ENCODE measurements at regions not wholly inside any gene's neighbourhood (a gene's known extent, or its start where the extent isn't known, plus 50 kb on each side); places are given as distances from the start of the nearest gene placed in this dataset.

DNA sequence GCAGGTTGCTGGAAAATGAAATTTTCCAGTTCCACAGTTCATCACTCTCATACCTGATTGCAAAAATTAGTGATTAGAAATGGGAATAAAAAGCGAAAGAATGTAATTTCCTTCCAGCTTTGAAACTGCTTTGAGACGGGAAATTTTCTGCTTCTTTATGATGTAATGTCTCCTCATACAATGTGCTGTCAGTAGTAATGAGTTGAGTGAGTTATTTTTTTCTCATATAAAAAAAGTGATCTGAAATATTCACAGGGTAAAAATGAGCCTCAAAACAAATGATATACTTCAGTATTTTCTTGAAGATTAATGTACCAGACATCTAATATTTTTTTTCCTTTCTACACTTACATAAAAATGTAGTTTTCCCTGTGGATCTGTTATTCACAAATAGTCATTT is 179.1 kb upstream of the FAT4 start:
- DNase-seq, result no peak

DNA sequence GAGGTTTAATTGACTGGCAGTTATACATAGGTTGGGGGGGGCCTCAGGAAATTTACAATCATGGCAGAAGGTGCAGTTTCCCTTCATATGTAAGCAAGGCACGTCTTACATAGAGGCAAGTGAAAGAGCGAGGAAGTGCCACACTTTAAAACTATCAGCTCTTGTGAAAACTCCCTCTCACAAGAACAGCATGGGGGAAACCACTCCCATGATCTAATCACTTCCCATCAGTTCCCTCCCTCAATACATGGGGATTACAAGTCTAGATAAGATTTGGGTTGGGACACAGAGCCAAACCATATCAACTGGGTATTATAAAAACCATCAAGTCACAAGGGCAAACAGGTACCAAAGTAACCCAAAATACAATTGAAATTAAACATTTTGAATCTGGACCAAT is 182.0 kb upstream of the FAT4 start:
- DNase-seq, result no peak

DNA sequence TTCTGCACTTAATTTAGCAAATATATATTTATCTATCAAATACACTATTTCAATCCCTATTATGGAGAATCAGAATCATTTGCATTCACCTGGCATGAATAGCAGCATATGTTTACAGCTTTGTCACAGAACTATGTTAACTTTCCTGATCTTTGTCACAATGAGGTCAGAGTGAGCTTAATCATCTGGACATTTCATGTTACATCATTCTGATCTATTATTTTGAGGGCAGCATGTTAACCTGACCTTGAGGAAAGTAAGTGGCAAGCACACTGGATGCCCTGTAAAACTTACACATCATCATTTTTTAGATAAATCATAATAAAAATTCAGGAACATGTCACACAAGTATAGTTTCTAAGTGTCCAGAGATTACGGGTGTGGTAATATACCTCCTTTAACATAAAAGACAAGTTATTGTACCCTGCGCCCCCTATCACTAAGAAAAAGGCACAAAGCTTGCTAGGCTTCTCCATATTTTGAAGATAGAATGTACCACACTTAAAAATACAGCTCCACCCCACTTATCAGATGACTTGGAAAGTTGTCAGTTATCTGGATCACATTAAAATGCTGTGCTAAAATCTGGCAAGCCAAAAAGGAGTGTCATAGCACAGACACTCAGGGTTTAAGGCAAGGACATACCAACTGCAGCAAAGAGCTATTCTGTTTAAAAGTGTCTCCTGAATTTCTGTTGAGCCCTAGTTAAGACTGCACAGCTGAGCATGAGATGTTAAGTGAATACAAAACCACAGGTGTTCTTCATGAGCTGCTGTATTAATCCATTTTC is 182.7 kb upstream of the FAT4 start:
- DNase-seq, result no peak

DNA sequence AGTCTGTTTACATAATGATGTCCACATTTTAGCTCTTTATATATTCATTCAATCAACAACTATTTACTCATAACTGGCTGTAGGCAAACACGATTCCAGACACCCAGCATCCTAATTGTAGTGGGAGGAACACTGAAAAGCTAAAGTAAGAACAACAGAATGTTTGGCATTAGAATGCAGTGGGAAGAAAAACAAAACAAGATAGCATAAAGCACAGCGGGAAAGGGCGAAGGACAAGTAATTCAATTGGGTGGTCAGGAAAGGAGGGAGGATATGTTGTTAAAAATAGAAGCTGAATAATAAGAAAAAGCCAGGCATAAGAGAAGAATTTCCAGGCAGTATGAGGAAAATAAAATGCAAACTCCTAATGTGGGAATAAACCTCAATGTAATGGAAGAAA is 189.5 kb upstream of the FAT4 start:
- no peak for DNase-seq

DNA sequence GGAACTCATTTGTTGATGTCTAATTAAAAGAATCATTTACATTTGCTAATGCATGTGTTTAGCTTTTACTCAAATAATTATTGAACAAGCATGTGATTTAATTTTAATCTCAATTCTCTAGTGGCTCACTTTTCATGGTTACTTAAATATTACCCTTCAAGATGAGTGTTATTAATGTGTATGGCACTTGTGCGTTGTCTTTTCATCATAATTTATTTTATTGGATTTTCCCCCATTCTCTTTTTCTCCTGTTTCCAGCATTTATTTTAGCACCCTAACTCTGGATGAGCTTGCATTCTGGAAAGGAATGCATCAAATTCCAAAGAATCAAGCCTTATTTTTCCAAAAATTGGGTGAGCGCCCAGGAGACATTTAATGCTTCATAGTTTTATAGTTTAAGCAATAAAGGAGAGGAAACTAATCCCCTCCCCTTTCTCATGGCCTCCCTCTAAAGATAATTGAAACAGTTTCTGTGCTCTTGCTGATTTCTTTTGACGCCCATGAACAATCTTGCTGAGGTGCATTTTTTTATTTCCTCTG is 191.1 kb upstream of the FAT4 start:
- no peak for DNase-seq

DNA sequence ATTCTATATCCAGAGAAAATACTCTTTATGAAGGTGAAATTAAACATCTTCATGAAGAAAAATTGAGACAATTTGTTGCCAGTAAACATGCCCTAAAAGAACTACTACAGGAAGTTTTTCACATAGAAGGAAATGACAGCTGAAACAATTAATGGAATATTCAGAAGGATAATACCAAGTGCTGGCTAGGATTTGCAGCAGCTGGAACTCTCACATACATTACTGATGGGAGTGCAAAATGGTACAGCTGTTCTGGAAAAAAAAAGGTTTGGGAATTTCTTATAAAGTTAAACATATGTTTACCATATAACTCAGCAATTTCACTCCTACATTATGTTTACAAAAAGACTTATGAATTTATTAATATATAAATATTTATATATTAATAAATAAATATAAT is 193.2 kb upstream of the FAT4 start:
- no peak for DNase-seq

DNA sequence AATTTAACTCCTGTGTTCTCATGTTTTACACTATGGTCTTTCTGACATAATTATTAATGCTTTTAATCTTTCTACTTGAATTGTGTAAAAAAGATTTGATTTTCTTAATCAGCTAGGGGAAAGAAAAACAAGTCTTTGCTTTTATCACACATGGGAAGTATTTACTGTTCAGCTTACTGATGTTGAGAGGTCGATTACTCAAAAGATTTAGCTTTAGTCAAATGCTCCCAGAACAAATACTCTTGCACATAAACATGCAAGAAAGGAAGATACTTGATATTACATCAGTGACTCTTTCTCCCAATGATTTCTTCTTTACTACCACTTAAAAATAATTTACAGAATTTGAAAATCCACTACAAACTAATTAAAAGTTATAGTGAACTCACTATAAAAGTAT is 198.3 kb upstream of the FAT4 start:
- DNase-seq, result no peak

DNA sequence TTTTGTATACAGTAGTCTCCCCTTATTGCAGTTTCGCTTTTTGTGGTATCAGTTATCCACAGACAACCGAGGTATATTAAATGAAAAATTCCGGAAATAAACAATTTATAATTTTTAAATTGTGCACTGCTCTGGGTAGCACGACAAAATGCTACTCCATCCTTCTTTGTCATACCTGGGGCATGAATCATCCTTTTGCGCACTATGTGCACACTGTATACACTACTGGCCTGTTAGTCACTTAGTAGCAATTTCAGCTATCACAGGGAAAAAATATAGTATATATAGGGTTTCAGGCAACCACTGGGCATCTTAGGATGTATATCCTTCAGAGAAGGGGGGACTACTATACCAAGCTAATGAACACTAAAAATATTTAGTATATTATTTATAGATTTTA is 198.8 kb upstream of the FAT4 start:
- DNase-seq, result no peak

DNA sequence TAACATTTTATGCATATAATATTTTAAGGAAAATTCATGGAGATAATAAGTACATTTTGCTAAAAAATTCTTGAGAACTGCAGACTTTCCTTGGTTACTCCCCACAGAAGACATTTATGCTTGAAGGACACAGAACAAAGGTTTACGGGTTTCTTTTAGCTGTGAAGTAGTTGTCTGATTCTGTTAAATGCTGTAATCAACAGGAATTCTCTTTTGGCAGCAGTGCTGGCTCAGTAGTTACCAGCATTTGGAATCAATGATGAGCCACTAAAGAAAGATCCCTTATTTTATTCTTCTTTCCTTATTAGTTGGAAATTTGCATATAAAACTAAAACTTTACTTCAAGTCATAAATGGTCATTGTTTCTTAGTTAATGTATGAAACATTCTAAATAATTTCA is 199.3 kb upstream of the FAT4 start:
- peak; percentile 1 for DNase-seq

DNA sequence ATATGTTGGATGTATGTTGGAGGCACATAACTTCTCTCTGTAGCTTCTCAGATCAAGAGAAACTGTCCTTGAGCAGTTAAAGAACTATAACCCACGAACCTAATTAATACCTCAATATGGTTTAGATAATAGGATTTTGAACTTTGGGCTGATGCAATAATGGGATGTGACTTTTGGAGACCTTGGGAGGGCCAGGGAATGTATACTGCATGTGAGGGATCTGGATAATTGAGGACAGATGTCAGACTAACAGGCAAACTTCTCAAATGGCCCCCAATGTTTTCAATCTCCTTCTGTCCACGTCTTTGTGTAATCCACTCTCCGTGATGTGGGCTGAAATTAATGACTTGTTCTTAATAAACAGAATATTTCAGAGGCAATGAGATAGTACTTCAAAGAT is 202.2 kb upstream of the FAT4 start:
- DNase-seq, result no peak

DNA sequence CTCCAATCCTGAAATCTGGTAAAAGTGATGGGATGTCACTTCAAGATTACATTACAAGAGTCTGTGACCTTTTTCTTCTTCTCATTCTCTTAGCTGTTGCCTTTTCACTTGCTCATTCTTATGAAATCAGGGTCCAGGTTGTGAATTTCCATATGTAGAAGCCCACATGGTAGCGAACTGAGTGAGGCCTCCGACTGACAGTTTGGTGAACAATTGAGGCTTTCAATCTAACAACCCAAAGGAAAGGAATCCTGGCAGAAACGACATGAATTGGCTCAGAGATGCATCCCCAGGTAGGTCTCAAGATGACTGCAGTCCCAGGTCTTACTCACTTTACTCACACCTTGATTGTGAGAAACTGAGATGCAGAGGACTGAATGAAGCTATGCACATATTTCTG is 203.4 kb upstream of the FAT4 start:
- DNase-seq, result no peak

DNA sequence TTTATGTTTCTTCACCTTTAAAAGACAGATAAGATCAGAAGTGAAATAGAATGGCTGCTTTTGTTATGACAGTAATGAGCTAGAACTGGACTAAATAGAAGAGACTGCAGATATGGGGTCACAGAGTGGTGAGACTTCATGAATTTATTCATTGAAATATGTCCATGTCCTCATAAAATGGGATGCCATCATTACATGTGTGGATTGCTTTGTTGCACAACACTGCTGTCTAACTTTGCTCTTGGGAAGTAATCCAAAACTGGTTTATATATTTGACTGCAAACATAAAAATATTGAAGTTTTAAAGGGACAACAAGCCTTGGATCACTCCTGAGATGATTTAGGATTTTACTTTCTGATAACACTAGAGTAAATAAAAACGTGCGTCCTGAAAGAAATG is 209.2 kb upstream of the FAT4 start:
- no peak for DNase-seq

DNA sequence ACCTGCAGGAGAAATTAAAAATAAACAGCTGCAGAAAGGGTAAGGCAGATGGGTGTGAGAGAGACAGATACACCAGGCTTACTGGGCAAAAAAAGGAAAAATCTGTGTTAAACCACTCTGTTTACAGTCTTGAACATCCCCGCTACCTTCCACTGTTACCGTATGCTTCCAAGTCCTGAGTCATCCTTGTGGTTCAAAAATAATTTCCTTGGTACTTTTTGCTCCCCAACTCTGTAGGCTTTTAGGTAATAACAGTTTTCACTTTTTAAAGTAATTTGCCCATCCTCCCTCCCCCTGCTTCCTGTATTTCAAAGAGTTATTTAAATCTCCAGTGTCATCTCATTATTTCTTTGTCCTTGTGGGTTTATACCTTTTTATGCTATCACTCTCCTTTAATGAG is 210.1 kb upstream of the FAT4 start:
- no peak for DNase-seq

DNA sequence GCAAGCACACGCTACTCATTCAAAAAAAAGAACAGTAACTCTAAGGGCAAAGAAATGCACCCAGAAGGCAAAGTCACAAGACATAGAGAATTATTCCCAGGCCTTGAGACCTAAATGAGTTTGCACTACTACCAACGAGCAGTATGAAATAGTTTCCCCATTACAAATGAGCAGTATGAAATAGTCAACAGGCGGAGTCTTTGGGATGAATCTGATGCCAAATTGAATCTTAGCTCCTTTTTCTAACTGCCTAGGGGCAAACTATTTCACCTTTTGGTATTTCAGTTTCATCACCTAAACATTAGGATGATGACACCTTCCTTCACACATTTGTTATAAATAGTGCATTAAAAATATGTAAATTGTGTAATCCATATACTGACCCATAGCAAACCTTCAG is 213.0 kb upstream of the FAT4 start:
- DNase-seq, result no peak

DNA sequence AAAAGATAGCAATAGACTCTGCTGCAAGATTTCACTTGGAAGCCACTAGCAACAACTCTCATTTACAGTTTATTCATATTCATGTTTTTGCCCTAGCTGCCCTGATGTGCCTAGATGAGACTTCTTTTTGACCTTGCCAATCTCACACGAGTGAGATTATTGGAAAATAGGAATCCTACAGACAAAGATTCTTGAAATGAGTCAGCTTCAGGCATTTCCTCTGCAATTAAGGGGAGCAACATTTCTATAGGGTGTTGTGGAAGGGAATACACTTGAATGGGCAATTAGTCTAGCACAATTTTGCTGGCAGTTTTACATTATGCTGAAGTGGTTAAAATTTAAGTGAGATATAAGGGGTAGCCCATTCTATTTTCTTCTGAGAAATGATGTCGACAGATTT is 217.0 kb upstream of the FAT4 start:
- DNase-seq, result no peak

DNA sequence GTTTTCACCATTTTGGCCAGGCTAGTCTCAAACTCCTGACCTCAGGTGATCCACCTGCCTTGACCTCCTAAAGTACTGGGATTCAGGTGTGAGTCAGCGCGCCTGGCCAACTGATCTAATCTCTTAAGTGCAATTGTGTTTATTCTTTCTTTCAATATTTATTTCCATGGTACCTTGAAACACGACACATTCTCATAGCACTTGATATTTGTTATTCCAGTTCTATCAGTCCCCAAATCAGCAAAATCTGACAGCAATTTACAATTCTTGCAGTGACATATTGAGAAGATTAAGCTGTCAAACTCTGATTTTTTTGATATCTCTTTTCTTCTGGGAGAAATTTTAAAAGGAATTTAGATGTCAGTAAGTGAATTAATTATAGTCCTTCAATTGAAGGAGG is 218.1 kb upstream of the FAT4 start:
- no peak for DNase-seq

DNA sequence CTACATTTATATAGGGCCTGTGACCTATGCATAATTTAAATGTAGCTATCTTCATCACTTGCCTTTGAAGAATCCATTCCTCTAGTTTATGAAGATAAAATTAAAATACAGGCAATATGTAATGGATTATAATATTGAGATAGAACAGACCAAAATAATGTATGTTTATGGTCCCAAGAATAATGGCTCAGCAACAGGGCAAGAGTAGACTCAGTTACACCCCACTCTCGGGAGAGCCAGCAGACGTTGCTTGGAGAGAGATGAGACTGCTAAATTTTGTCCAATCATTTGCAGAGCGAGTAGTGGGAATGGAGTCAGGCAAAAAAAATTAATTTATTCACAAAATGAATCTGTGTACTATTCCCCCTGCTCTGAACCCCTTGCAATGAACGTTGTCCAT is 223.2 kb upstream of the FAT4 start:
- DNase-seq, result no peak

DNA sequence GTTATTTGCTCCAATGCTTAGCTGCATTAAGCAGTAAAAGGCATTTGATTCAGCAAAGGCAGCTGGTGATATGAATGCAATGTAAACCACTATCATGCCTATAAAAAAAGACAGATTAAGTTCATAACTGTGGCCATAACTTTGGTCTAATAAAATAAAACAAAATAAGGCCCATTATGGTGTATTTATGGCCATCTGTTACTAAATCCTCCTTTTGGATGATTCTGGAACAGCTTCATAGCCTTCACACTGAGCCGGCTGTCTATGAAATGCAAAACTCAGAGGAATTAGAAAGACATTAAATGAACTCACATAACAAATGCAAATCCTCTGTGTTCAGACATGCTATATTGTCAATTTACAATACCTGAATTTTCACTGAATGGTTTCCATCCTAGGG is 223.7 kb upstream of the FAT4 start:
- no peak for DNase-seq

DNA sequence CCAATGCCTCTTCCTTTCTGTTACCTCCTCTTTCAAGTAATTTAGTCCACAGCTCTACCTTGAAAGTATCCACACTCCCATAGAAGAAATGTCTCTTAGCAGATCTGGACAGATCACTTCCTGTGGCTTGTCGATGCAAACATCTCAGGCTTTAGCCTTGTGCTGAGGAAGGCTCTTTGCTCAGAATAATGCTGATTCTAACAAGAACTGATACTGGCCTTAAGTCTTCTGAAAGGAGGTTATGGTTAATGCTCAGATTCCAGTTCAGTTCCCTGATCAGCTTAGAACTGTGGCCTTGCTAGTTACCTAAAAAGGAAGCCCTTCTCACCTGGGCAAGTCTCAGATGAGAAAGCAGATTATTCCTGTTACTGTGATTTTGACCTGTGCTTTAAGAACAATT is 230.1 kb upstream of the FAT4 start:
- no peak for DNase-seq

DNA sequence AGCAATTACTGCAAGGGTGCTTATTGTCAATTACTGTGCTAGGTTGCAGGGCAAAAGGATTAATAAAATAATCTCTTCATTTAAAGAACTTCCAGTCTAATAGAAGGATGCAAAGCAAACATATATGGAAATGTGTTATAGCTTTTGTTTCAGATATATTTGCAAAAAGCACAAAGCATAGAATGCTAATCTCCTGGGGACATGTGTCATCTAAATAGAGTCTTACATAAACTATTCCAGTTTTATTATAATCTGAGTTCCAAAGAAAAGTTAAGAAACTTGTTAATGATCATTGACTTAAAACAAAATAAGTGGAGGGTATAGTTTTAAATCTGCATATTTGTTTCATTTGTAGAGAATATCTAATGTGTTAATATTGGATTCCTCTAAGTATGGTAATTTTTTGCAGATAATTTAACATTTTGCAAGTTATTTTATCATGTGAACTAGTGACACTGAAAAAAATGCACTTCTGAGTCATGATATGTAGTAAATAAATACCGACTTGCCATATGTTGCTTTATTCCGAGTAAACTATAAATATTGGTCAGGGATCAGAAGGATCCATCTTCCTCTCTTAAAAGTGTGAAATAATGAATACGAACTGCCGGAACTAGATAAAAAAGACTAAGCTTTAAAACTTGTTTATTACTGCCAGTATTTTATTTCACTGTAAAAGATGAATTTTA is 231.9 kb upstream of the FAT4 start:
- no peak for DNase-seq

DNA sequence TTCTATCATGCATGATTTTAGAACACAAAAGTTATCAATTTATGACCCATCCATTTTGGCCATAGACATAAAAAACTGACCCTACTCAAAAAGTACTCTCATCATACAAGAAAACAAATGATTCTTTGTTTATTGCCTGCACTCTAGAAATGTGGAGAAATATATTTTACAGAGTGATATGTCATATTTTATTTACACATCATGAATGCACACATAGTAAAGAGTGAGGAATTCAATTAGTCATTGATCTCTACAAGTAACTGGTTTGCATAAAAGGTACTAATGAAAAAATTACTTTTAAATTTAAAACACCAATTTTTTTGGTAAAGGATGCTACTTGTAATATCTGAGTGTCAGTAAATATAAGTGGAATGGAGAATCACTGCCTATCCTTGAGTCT is 242.5 kb upstream of the FAT4 start:
- no peak for DNase-seq

DNA sequence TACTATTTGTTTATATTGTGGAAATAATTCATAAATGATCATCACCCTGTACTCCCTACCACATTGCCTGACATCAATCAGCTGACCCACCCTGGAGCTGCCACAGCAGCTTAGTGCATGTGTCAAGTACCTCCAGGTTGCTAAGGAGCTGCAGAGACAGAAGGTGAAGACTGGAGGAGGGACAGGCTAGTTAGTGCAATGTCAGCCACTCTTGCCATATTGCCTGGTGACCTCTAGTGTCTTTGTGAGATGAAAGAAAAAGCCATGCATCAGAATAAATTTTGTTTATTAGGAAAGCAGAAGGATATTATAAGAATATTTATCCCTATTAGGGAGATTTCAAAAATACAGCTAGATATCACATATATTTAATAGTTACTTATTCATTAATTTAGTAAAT is 243.9 kb upstream of the FAT4 start:
- no peak for DNase-seq

DNA sequence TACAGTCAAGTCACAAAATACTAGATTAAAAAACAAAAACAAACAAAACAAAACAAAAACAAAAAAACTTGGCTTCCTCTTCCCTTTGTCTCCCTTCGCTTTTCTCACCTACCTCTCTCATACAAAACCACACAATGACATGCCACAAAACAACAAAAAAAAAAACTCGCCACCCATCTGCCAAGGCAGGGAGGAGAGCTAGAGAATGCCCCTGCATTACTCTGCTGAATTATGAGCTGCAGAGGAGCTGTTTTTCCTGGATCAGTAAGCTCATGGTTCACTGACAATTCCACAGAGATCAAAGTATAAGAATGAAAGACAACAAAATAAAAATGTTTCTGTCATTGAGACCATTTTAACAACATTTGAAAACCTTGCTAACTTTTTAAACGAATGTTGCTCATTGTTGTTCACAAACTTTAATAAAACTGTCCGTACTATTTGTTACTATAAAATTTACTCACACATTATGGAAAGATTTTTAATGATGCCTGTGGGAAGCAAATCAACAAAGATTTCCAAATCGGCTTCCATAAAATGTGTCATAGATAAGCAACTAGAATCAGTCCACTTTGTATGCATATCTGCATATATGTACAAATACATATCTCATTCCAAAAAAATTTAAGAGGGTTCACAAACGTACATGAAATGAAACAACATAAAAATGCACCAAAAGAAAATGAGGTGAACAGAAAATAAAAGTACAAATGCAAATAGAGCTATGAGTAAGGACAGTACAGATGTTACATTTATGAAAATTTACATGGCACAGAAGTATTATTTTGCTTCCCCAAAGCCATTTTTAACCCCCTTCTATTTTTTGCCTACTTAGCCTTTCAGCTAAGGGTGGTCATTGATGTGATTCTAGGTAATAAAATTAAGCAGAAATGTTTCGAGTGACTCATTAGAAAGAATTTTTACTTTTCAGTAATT is 252.4 kb upstream of the FAT4 start:
- no peak for DNase-seq

DNA sequence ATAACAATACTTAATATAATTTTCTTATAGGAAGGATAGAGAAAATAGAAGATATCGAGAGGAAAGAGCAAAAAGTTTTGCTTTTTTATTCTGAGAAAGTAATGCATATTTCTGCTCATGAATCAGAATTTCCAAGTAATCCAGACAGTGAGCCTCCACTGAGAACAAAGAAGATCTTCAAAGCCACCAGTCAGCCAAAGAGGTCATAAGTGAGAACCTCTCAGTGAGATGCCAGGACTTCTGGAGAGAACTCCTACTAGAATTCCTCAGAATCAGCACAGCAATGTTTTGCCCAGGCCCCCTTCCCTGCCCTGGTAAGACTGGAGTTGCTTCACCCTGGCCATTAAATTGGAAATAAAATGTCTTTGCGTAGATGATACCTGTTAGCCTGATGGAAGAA is 254.4 kb upstream of the FAT4 start:
- no peak for DNase-seq

All from midbrain (tissue), 1 donor.